BLaER1 treated with 17β-estradiol and CSF1 and Interleukin-3, amounts not matched to agents 10 nM and 100 nM (cell line): ENCODE measurements at regions not wholly inside any gene's neighbourhood (a gene's known extent, or its start where the extent isn't known, plus 50 kb on each side); places are given as distances from the start of the nearest gene placed in this dataset.

Experiments
- H3K27ac ChIP-seq, 11 experiments: shearing (Covaris generic); formaldehyde crosslinking; 2 replicates each; pipeline ENCODE4 v1.8.1; 2022
- H3K27me3 ChIP-seq, 11 experiments: shearing (Covaris generic); formaldehyde crosslinking; 2 replicates each; pipeline ENCODE4 v1.8.1; 2022
- H3K36me3 ChIP-seq, 11 experiments: shearing (Covaris generic); formaldehyde crosslinking; 2 replicates each; pipeline ENCODE4 v1.8.1; 2022
- H3K4me1 ChIP-seq, 10 experiments: shearing (Covaris generic); formaldehyde crosslinking; 2 replicates each; pipeline ENCODE4 v1.8.1; 2022
- H3K4me2 ChIP-seq, 11 experiments: shearing (Covaris generic); formaldehyde crosslinking; 2 replicates each; pipeline ENCODE4 v1.8.1; 2022
- H3K4me3 ChIP-seq, 10 experiments: shearing (Covaris generic); formaldehyde crosslinking; 2 replicates each; pipeline ENCODE4 v1.8.1; 2022
- H3K9ac ChIP-seq, 11 experiments: shearing (Covaris generic); formaldehyde crosslinking; 2 replicates each; pipeline ENCODE4 v1.8.1; 2022
- H3K9me3 ChIP-seq, 11 experiments: shearing (Covaris generic); formaldehyde crosslinking; replicated peaks in 1 of 11; 2 replicates each; pipeline ENCODE4 v1.8.1; 2022
- H4K20me1 ChIP-seq, 11 experiments: shearing (Covaris generic); formaldehyde crosslinking; 2 replicates each; pipeline ENCODE4 v1.8.1; 2022
- Cebpa-rat ChIP-seq, 11 experiments: shearing (Covaris generic); IDR thresholded peaks; 2 replicates each; pipeline ENCODE4 v1.8.1; 2022

GRCh38 chr7:142557971-142558582 lies 191.2 kb upstream of the PRSS1 start:
- H3K36me3 ChIP-seq: no peaks in the 10 kb centered on the region
- no peak overlapping the region for H3K27ac ChIP-seq
- H3K9me3 ChIP-seq: no peaks in the 10 kb centered on the region
- H3K4me2 ChIP-seq: peak overlapping the region in 4 of 11 experiments; percentile 46 to 74 (median 56); a peak in 7 of 22 replicates
- H3K4me3 ChIP-seq: no peak overlapping the region
- no peak for TF ChIP-seq Cebpa-rat (IDR thresholded peaks at IDR 0.05)
- peaks cover 0 to 65% (median 38%) of the 10 kb centered on the region in 10 experiments; a peak in 13 of 20 replicates for H3K4me1 ChIP-seq
- no peak overlapping the region for H3K9ac ChIP-seq
- H3K27me3 ChIP-seq: peaks cover 0 to 13% (median 4%) of the 10 kb centered on the region in 11 experiments; a peak in 8 of 22 replicates
- no peaks in the 10 kb centered on the region for H4K20me1 ChIP-seq

DNA sequence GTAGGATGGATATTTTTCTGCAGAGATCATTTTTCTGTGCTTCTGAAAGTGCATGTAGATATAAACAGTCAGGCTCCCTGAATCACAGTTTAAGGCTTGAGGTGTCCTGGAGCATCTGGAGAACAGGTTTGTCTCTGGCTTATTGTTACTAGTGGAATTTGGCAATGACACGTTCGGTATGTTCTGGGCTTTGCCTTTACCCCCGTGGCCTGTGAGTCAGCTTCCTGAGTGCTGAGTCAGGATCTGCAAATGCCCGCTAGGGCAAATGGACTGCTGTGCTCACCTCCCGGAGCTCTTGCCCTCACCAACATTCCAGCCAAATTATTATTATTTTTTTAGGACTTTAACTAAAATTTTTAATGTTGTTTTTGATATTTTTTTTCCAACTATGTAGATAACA lies 192.5 kb upstream of the PRSS1 start:
- Histone ChIP-seq H3K27me3 (peaks cover 0 to 13% (median 4%) of the 10 kb centered on the region in 11 experiments; a peak in 8 of 22 replicates), H3K4me2 (peak overlapping the region in 9 of 11 experiments; percentile 11 to 83 (median 61); a peak in 14 of 22 replicates), H3K9me3 (no peaks in the 10 kb centered on the region), H3K4me1 (peaks cover 0 to 53% (median 32%) of the 10 kb centered on the region in 10 experiments; a peak in 13 of 20 replicates), H3K4me3 (no peak overlapping the region), H3K9ac (no peak overlapping the region), H4K20me1 (no peaks in the 10 kb centered on the region), H3K27ac (no peak overlapping the region), H3K36me3 (no peaks in the 10 kb centered on the region)
- no peak for TF ChIP-seq Cebpa-rat (IDR thresholded peaks at IDR 0.05)

GRCh38 chr7:142554560-142555532 lies 194.4 kb upstream of the PRSS1 start:
- Histone ChIP-seq H3K9me3 (no peaks in the 10 kb centered on the region), H3K4me2 (peak overlapping the region in 5 of 11 experiments; percentile 48 to 74 (median 64); a peak in 10 of 22 replicates), H3K4me1 (peaks cover 0 to 48% (median 23%) of the 10 kb centered on the region in 10 experiments; a peak in 13 of 20 replicates), H3K27me3 (peaks cover 0 to 12% (median 4%) of the 10 kb centered on the region in 11 experiments; a peak in 7 of 22 replicates), H3K4me3 (no peak overlapping the region), H3K9ac (no peak overlapping the region), H3K36me3 (no peaks in the 10 kb centered on the region), H3K27ac (no peak overlapping the region), H4K20me1 (no peaks in the 10 kb centered on the region)
- TF ChIP-seq Cebpa-rat (IDR thresholded peaks at IDR 0.05): no peak

DNA sequence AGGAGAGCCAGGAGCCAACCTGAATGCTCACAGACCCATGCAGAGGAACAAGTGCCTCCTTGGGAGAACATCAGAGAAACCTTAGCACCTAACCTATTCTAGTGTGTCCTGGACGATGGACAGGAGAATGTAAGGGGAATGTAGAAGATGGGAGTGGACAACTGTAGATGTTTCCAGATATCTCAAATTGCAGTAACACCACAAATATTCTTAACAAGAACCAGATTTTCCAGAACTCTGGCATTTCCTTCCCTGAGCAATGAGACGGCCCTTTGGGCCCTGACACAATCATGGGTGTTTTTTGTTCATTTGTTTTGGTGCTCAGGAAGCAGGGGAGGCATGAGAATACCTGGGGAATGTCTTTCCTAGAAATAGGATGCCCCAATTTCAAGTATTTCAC lies 196.1 kb upstream of the PRSS1 start:
- Histone ChIP-seq H3K9me3 (peaks cover 0 to under 1% (median 0%) of the 10 kb centered on the region in 11 experiments; a peak in 2 of 22 replicates), H4K20me1 (no peaks in the 10 kb centered on the region), H3K27ac (no peak overlapping the region), H3K9ac (no peak overlapping the region), H3K27me3 (no peaks in the 10 kb centered on the region), H3K36me3 (no peaks in the 10 kb centered on the region), H3K4me2 (peak overlapping the region in 1 of 11 experiments; percentile 2; a peak in 1 of 22 replicates), H3K4me1 (peaks cover 0 to 51% (median 23%) of the 10 kb centered on the region in 10 experiments; a peak in 13 of 20 replicates), H3K4me3 (no peak overlapping the region)
- TF ChIP-seq Cebpa-rat (IDR thresholded peaks at IDR 0.05): no peak

DNA sequence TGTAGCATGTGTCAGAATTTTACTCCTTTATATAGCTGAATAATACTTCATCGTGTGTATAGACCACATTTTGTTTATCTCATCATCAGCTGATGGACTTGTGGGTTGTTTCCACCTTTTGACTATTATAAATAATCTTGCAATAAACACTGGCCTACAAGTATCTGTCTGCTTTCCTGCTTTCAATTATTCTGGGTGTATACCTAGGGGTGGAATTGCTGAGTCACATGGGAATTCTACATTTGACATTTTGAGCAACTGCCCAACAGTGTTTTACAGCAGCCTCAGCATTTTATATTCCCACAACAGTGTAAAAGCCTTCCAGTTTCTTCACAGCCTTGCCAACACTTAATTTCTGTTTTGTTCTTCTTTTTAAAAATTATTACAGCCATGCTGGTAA lies 200.3 kb upstream of the PRSS1 start:
- Histone ChIP-seq H3K4me1 (peaks cover 6 to 12% (median 11%) of the 10 kb centered on the region in 10 experiments), H3K36me3 (no peaks in the 10 kb centered on the region), H3K9ac (no peak overlapping the region), H3K27ac (no peak overlapping the region), H3K27me3 (no peaks in the 10 kb centered on the region), H4K20me1 (no peaks in the 10 kb centered on the region), H3K4me3 (no peak overlapping the region), H3K4me2 (no peak overlapping the region), H3K9me3 (peaks cover 0 to 11% (median 6%) of the 10 kb centered on the region in 11 experiments; a peak in 10 of 22 replicates)
- no peak for TF ChIP-seq Cebpa-rat (IDR thresholded peaks at IDR 0.05)

DNA sequence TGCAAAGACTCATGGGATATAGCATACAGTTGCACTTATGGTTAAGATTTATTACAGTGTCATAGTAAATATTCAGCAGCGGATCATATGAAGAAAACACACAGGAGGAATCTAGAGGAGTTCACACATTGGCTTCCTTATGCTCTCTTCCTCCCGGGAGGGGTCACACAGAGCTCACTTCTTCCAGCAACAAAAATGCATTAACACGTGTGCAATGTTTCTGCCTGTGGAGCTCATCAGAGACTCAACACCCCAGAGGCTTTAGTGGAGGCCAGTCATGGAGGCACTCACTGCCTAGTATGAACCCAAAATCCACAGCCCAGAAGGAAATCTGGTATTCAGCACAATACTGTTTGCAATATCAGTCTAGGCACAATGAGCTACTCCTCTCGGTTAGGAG lies 202.8 kb upstream of the PRSS1 start:
- Histone ChIP-seq H3K4me3 (no peak overlapping the region), H3K4me1 (peaks cover 5 to 17% (median 13%) of the 10 kb centered on the region in 10 experiments; a peak in 19 of 20 replicates), H3K27me3 (no peaks in the 10 kb centered on the region), H3K4me2 (no peak overlapping the region), H3K9ac (no peak overlapping the region), H4K20me1 (no peaks in the 10 kb centered on the region), H3K9me3 (peaks cover 0 to 11% (median 6%) of the 10 kb centered on the region in 11 experiments; a peak in 10 of 22 replicates), H3K27ac (no peak overlapping the region), H3K36me3 (no peaks in the 10 kb centered on the region)
- TF ChIP-seq Cebpa-rat (IDR thresholded peaks at IDR 0.05): no peak

DNA sequence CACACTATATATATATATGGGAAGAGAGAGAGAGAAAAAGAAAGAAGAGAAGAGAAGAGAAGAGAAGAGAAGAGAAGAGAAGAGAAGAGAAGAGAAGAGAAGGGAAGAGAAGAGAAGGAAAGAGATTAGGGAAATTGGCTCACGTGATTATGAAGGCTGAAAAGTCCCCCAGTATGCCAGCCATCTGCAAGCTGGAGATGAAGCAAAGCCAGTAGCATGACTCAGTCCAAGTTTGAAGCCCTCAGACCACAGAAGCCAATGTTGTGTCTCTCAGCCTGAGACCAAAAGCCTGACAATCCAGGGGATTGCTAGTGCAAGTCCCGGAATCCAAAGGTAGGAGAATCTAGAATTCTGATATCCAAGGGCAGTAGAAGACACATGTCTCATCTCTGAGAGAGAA lies 206.3 kb upstream of the PRSS1 start:
- Histone ChIP-seq H3K27me3 (no peaks in the 10 kb centered on the region), H3K27ac (no peak overlapping the region), H3K9me3 (peaks cover 0 to 8% (median 4%) of the 10 kb centered on the region in 11 experiments; a peak in 10 of 22 replicates), H3K4me2 (peak overlapping the region in 4 of 11 experiments; percentile 21 to 52 (median 37); a peak in 6 of 22 replicates), H3K36me3 (no peaks in the 10 kb centered on the region), H3K4me3 (no peak overlapping the region), H4K20me1 (no peaks in the 10 kb centered on the region), H3K4me1 (peaks cover 5 to 17% (median 13%) of the 10 kb centered on the region in 10 experiments; a peak in 19 of 20 replicates), H3K9ac (no peak overlapping the region)
- no peak for TF ChIP-seq Cebpa-rat (IDR thresholded peaks at IDR 0.05)

- Histone ChIP-seq H3K27me3 (no peaks in the 10 kb centered on the region), H3K36me3 (no peaks in the 10 kb centered on the region), H3K9me3 (no peaks in the 10 kb centered on the region), H4K20me1 (no peaks in the 10 kb centered on the region), H3K4me2 (no peak overlapping the region), H3K9ac (no peak overlapping the region), H3K4me3 (no peak overlapping the region), H3K27ac (no peak overlapping the region), H3K4me1 (peaks cover 5 to 17% (median 13%) of the 10 kb centered on the region in 10 experiments; a peak in 19 of 20 replicates)
- TF ChIP-seq Cebpa-rat (IDR thresholded peaks at IDR 0.05): no peak
Measured at GRCh38 chr7:142542105-142542504, 207.2 kb upstream of the PRSS1 start.

GRCh38 chr7:142540371-142540770 lies 208.9 kb upstream of the PRSS1 start:
- H3K27ac ChIP-seq: no peak overlapping the region

More at GRCh38 chr7:142540371-142540770, 208.9 kb upstream of the PRSS1 start:
- H3K4me2 ChIP-seq: no peak overlapping the region
- no peaks in the 10 kb centered on the region for H3K27me3 ChIP-seq
- TF ChIP-seq Cebpa-rat (IDR thresholded peaks at IDR 0.05): no peak
- H4K20me1 ChIP-seq: no peaks in the 10 kb centered on the region
- no peaks in the 10 kb centered on the region for H3K9me3 ChIP-seq
- H3K4me1 ChIP-seq: peaks cover 9 to 27% (median 22%) of the 10 kb centered on the region in 10 experiments
- no peak overlapping the region for H3K4me3 ChIP-seq
- H3K9ac ChIP-seq: no peak overlapping the region
- H3K36me3 ChIP-seq: no peaks in the 10 kb centered on the region
